H9 (cell line): ENCODE measurements at regions not wholly inside any gene's neighbourhood (a gene's known extent, or its start where the extent isn't known, plus 50 kb on each side); places are given as distances from the start of the nearest gene placed in this dataset.

ENCODE experiments used
- DNase-seq: peaks from one replicate; pipeline ENCODE4 v3.0.0-alpha.2; 2017
- H2AFZ ChIP-seq: one replicate; pipeline ENCODE4 v1.6.1; 2013; ENCODE audit warnings: mild to moderate bottlenecking, low read length, control low read depth, moderate library complexity
- H2AK5ac ChIP-seq: 2 replicates; pipeline ENCODE4 v1.6.1; 2013; ENCODE audit warnings: low read length, control low read depth, mixed read lengths; ENCODE audit not compliant: insufficient read length
- H2BK120ac ChIP-seq: one replicate; pipeline ENCODE4 v1.6.1; 2013; ENCODE audit warnings: low read depth, mild to moderate bottlenecking, low read length, control low read depth, inconsistent platforms; ENCODE audit not compliant: poor library complexity, severe bottlenecking
- H2BK12ac ChIP-seq: 2 replicates; pipeline ENCODE4 v1.6.1; 2013; ENCODE audit warnings: low read length, control low read depth, mixed read lengths, low read depth; ENCODE audit not compliant: insufficient read length
- H2BK15ac ChIP-seq: 2 replicates; pipeline ENCODE4 v1.6.1; 2013; ENCODE audit warnings: low read depth, low read length, control low read depth
- H2BK20ac ChIP-seq: one replicate; pipeline ENCODE4 v1.6.1; 2013; ENCODE audit warnings: low read depth, mild to moderate bottlenecking, low read length, control low read depth, inconsistent platforms; ENCODE audit not compliant: poor library complexity, severe bottlenecking
- H2BK5ac ChIP-seq: 2 replicates; pipeline ENCODE4 v1.6.1; 2013; ENCODE audit warnings: low read length, control low read depth, mixed read lengths; ENCODE audit not compliant: insufficient read length
- H3K14ac ChIP-seq: 2 replicates; pipeline ENCODE4 v1.6.1; 2013; ENCODE audit warnings: low read length, control low read depth; ENCODE audit not compliant: insufficient read depth
- H3K18ac ChIP-seq: 2 replicates; pipeline ENCODE4 v1.6.1; 2013; ENCODE audit warnings: low read depth, mild to moderate bottlenecking, mixed read lengths, low read length, control low read depth; ENCODE audit not compliant: insufficient read length
- H3K23ac ChIP-seq: 2 replicates; pipeline ENCODE4 v1.6.1; 2013; ENCODE audit warnings: low read length, control low read depth, mixed read lengths, low read depth; ENCODE audit not compliant: insufficient read length
- H3K23me2 ChIP-seq: 2 replicates; pipeline ENCODE4 v1.6.1; 2013; ENCODE audit warnings: low read depth, mild to moderate bottlenecking, mixed read lengths, low read length, control low read depth; ENCODE audit not compliant: insufficient read length, poor library complexity, severe bottlenecking
- H3K27ac ChIP-seq: 2 replicates; pipeline ENCODE4 v1.5.1; 2013; ENCODE audit warnings: low read length, control low read depth, mixed read lengths, low read depth; ENCODE audit not compliant: insufficient read length
- H3K27me3 ChIP-seq: 2 replicates; pipeline ENCODE4 v1.6.1; 2013; ENCODE audit warnings: low read length, control low read depth, inconsistent platforms; ENCODE audit not compliant: insufficient read depth
- H3K4ac ChIP-seq: 2 replicates; pipeline ENCODE4 v1.6.1; 2013; ENCODE audit warnings: low read depth, mild to moderate bottlenecking, control low read depth, inconsistent platforms, low read length, moderate library complexity
- H3K4me1 ChIP-seq: 2 replicates; pipeline ENCODE4 v1.6.1; 2013; ENCODE audit warnings: low read length, control low read depth, inconsistent platforms; ENCODE audit not compliant: insufficient read depth
- H3K4me2 ChIP-seq: 2 replicates; pipeline ENCODE4 v1.6.1; 2013; ENCODE audit warnings: low read length, control low read depth, mixed read lengths; ENCODE audit not compliant: insufficient read length, insufficient read depth
- H3K56ac ChIP-seq: 2 replicates; pipeline ENCODE4 v1.6.1; 2013; ENCODE audit warnings: low read depth, mild to moderate bottlenecking, mixed read lengths, low read length, control low read depth; ENCODE audit not compliant: insufficient read length
- H3K79me1 ChIP-seq: 2 replicates; pipeline ENCODE4 v1.6.1; 2013; ENCODE audit warnings: low read depth, mild to moderate bottlenecking, moderate library complexity, low read length, control low read depth, inconsistent platforms; ENCODE audit not compliant: insufficient read depth, poor library complexity, severe bottlenecking
- H3K79me2 ChIP-seq: 2 replicates; pipeline ENCODE4 v1.6.1; 2013; ENCODE audit warnings: low read length, control low read depth, inconsistent platforms; ENCODE audit not compliant: insufficient read depth
- H3K9ac ChIP-seq: 2 replicates; pipeline ENCODE4 v1.6.1; 2013; ENCODE audit warnings: low read length, control low read depth, mixed read lengths; ENCODE audit not compliant: insufficient read length; ENCODE audit errors: extremely low read depth
- H3K9me3 ChIP-seq: one replicate; pipeline ENCODE4 v1.6.1; 2013; ENCODE audit warnings: low read depth, low read length, inconsistent platforms; ENCODE audit not compliant: control insufficient read depth
- H3T11ph ChIP-seq: one replicate; pipeline ENCODE4 v1.6.1; 2013; ENCODE audit warnings: mild to moderate bottlenecking, low read length, control low read depth, inconsistent platforms
- H4K20me1 ChIP-seq: one replicate; pipeline ENCODE4 v1.6.1; 2013; ENCODE audit not compliant: control insufficient read depth, insufficient read length, insufficient read depth
- H4K5ac ChIP-seq: 2 replicates; pipeline ENCODE4 v1.6.1; 2013; ENCODE audit warnings: low read depth, mild to moderate bottlenecking, mixed read lengths, low read length, control low read depth; ENCODE audit not compliant: insufficient read length
- H4K8ac ChIP-seq: replicated peaks from 2 replicates; pipeline ENCODE4 v1.6.1; 2013; ENCODE audit warnings: low read length, control low read depth, mixed read lengths, low read depth; ENCODE audit not compliant: insufficient read length
- H4K91ac ChIP-seq: 2 replicates; pipeline ENCODE4 v1.6.1; 2013; ENCODE audit warnings: low read depth, mild to moderate bottlenecking, moderate library complexity, mixed read lengths, low read length, control low read depth; ENCODE audit not compliant: insufficient read length
- H3K27ac Mint-ChIP-seq, 3 experiments: 2 replicates in 2 of 3; 3 replicates in 1 of 3; pipeline ENCODE4 v1.8.0; 2020 to 2021; ENCODE audit warnings: mixed read lengths in 3 of 3, mild to moderate bottlenecking in 1 of 3, moderate library complexity in 1 of 3
- H3K27me3 Mint-ChIP-seq: 2 replicates; pipeline ENCODE4 v1.8.0; 2021; ENCODE audit warnings: low read depth, mild to moderate bottlenecking, moderate library complexity, mixed read lengths
- H3K36me3 Mint-ChIP-seq, 3 experiments: 2 replicates in 2 of 3; 3 replicates in 1 of 3; pipeline ENCODE4 v1.8.0; 2020 to 2021; ENCODE audit warnings: low read depth in 3 of 3, mixed read lengths in 3 of 3; ENCODE audit not compliant: insufficient read depth in 1 of 3
- H3K4me1 Mint-ChIP-seq, 2 experiments: 2 replicates each; pipeline ENCODE4 v1.8.0; 2020; ENCODE audit warnings: mixed read lengths in 2 of 2
- H3K4me3 Mint-ChIP-seq, 2 experiments: 2 replicates in 1 of 2; 3 replicates in 1 of 2; pipeline ENCODE4 v1.8.0; 2020 to 2021; ENCODE audit warnings: mild to moderate bottlenecking in 2 of 2, mixed read lengths in 2 of 2, moderate library complexity in 1 of 2
- H3K9me3 Mint-ChIP-seq, 2 experiments: 2 replicates in 1 of 2; 3 replicates in 1 of 2; pipeline ENCODE4 v1.8.0; 2020; ENCODE audit warnings: mild to moderate bottlenecking in 2 of 2, mixed read lengths in 2 of 2, moderate library complexity in 1 of 2
- WGBS: extraction: QIAGEN DNeasy Blood & Tissue Kit; methylation state at CpG from one replicate; pipeline ENCODE4 v1.1.7; 2013; ENCODE audit warnings: missing lambda C conversion rate, low lambda C conversion rate, mixed read lengths; ENCODE audit not compliant: insufficient read length; ENCODE audit errors: extremely low coverage; 5-methylcytosine and 5-hydroxymethylcytosine counted together
- TF ChIP-seq, protein P1 (sequence below): fragments of 200-600 bp; sonication (generic); conservative IDR thresholded peaks from 3 replicates; pipeline ENCODE4 v1.8.0; 2021; ENCODE audit warnings: antibody characterized with exemption, mild to moderate bottlenecking

DNA sequence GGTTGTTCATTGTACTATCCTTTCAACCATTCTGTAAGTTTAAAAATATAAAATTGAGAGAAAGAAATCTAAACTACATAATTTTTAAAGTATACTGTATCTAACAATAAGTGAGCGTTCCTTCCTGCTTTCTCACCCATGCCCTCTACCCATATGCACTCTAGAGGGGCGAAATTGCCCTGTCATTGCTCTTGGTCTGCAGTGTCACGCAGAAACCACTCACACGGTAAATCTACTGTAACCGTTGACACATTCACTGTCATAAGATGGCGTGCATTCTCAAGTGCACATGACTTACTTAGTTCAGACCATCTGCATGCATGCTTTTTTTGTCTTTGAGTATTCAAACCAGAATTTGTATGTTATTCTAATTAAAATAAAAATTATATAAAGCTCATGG lies 55.7 kb upstream of the NIPBL start:
- Mint-ChIP-seq H3K27me3 (peaks cover 15% of the 10 kb centered on the region), H3K27ac (no peak overlapping the region), H3K4me3 (no peak overlapping the region), H3K9me3 (no peaks in the 10 kb centered on the region), H3K36me3 (no peaks in the 10 kb centered on the region), H3K4me1 (no peaks in the 10 kb centered on the region)
- Histone ChIP-seq H2BK5ac (no peak overlapping the region), H3K9ac (no peak overlapping the region), H2BK120ac (no peak overlapping the region), H3K18ac (no peak overlapping the region), H2AFZ (no peak overlapping the region), H2BK12ac (no peak overlapping the region), H3K79me1 (no peaks in the 10 kb centered on the region), H3K27me3 (no peaks in the 10 kb centered on the region), H3K23me2 (no peaks in the 10 kb centered on the region), H3K4me1 (no peaks in the 10 kb centered on the region), H2AK5ac (no peak overlapping the region), H3K56ac (no peak overlapping the region), H3K4ac (no peak overlapping the region), H4K91ac (no peak overlapping the region), H2BK15ac (no peak overlapping the region), H3K23ac (no peak overlapping the region), H3K79me2 (no peaks in the 10 kb centered on the region), H3K9me3 (no peaks in the 10 kb centered on the region), H2BK20ac (no peak overlapping the region), H3T11ph (no peak overlapping the region), H4K8ac (no peak overlapping the region), H4K20me1 (no peaks in the 10 kb centered on the region), H3K4me2 (no peak overlapping the region), H3K14ac (no peak overlapping the region), H4K5ac (no peak overlapping the region), H3K27ac (no peak overlapping the region)
- DNase-seq = no peak
- WGBS = no CpG with 5 or more reads among the region's 6 CpGs
- TF ChIP-seq, protein P1, sequence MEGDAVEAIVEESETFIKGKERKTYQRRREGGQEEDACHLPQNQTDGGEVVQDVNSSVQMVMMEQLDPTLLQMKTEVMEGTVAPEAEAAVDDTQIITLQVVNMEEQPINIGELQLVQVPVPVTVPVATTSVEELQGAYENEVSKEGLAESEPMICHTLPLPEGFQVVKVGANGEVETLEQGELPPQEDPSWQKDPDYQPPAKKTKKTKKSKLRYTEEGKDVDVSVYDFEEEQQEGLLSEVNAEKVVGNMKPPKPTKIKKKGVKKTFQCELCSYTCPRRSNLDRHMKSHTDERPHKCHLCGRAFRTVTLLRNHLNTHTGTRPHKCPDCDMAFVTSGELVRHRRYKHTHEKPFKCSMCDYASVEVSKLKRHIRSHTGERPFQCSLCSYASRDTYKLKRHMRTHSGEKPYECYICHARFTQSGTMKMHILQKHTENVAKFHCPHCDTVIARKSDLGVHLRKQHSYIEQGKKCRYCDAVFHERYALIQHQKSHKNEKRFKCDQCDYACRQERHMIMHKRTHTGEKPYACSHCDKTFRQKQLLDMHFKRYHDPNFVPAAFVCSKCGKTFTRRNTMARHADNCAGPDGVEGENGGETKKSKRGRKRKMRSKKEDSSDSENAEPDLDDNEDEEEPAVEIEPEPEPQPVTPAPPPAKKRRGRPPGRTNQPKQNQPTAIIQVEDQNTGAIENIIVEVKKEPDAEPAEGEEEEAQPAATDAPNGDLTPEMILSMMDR = no peak
